Glutamatergic neuron (in vitro differentiated cells): ENCODE measurements at regions not wholly inside any gene's neighbourhood (a gene's known extent, or its start where the extent isn't known, plus 50 kb on each side); places are given as distances from the start of the nearest gene placed in this dataset.
A peak's percentile ranks its signal among the peaks of the same experiment; 100 is the strongest.

ENCODE experiments used
- DNase-seq: peaks from one replicate; pipeline ENCODE4 v3.0.0; 2022
- H3K27ac Mint-ChIP-seq: one replicate; pipeline ENCODE4 v1.8.0; 2020; ENCODE audit warnings: mild to moderate bottlenecking, mixed read lengths, inconsistent platforms; ENCODE audit not compliant: unreplicated experiment
- H3K27me3 Mint-ChIP-seq: one replicate; pipeline ENCODE4 v1.8.0; 2020; ENCODE audit warnings: mild to moderate bottlenecking, moderate library complexity, mixed read lengths, inconsistent platforms; ENCODE audit not compliant: unreplicated experiment
- H3K36me3 Mint-ChIP-seq: one replicate; pipeline ENCODE4 v1.8.0; 2020; ENCODE audit warnings: mild to moderate bottlenecking, mixed read lengths, inconsistent platforms; ENCODE audit not compliant: unreplicated experiment
- H3K4me1 Mint-ChIP-seq: one replicate; pipeline ENCODE4 v1.8.0; 2020; ENCODE audit warnings: mild to moderate bottlenecking, low read depth, mixed read lengths, inconsistent platforms; ENCODE audit not compliant: unreplicated experiment
- H3K4me3 Mint-ChIP-seq: one replicate; pipeline ENCODE4 v1.8.0; 2020; ENCODE audit warnings: mild to moderate bottlenecking, mixed read lengths, inconsistent platforms; ENCODE audit not compliant: unreplicated experiment
- H3K9me3 Mint-ChIP-seq: one replicate; pipeline ENCODE4 v1.8.0; 2020; ENCODE audit warnings: mild to moderate bottlenecking, moderate library complexity, mixed read lengths, inconsistent platforms; ENCODE audit not compliant: unreplicated experiment
- TF ChIP-seq, protein P1 (sequence below): fragments of 200-600 bp; sonication (generic); IDR thresholded peaks from one replicate; pipeline ENCODE4 v1.5.0; 2021; ENCODE audit not compliant: partially characterized antibody, unreplicated experiment

DNA sequence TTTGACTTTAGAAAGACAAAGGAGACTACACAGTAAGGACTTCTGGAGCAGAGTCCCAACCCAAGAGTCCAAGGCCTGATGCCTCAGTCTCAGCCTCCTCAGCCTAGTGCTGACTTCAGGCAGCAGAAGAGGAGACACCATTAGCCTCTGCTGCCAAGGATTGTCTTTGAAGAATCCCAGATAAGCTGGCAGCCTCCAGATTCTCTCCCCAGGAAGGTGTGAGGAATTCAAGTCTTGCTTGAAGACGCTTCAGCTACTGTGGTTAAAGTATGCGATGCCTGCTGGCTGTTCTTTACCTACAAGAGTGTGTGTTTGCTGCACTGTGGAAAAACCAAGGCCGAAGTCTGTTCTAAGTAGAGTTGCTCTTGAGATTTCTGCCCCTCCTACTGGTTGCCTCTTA, 215.9 kb upstream of the TCF21 start:
- H3K4me3 Mint-ChIP-seq = no peak overlapping the region
- H3K36me3 Mint-ChIP-seq = no peaks in the 10 kb centered on the region
- no peak overlapping the region for H3K27ac Mint-ChIP-seq
- peaks cover 24% of the 10 kb centered on the region for H3K4me1 Mint-ChIP-seq
- TF ChIP-seq, protein P1, sequence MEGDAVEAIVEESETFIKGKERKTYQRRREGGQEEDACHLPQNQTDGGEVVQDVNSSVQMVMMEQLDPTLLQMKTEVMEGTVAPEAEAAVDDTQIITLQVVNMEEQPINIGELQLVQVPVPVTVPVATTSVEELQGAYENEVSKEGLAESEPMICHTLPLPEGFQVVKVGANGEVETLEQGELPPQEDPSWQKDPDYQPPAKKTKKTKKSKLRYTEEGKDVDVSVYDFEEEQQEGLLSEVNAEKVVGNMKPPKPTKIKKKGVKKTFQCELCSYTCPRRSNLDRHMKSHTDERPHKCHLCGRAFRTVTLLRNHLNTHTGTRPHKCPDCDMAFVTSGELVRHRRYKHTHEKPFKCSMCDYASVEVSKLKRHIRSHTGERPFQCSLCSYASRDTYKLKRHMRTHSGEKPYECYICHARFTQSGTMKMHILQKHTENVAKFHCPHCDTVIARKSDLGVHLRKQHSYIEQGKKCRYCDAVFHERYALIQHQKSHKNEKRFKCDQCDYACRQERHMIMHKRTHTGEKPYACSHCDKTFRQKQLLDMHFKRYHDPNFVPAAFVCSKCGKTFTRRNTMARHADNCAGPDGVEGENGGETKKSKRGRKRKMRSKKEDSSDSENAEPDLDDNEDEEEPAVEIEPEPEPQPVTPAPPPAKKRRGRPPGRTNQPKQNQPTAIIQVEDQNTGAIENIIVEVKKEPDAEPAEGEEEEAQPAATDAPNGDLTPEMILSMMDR = no peak
- DNase-seq = no peak
- peaks cover 4% of the 10 kb centered on the region for H3K9me3 Mint-ChIP-seq
- peaks cover 2% of the 10 kb centered on the region for H3K27me3 Mint-ChIP-seq

DNA sequence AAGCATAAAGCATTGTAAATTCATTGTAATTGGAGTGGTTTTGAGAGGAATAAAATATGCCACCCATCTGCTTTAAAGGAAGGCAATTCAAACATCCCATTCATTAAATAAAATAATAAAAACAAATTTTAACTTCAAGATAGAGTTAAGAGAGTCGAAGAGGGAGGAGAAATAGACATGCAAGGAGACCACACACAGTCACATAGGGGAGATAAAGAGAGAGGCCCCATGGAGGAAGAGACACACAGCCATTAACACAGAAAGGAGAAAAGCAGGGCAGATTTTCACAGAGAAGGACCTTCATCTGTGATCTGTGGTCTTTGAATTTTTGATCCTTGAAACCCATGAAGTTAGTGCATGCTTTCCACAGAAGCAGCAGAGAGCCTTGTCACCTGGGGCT, 214.3 kb upstream of the TCF21 start:
- H3K36me3 Mint-ChIP-seq = no peaks in the 10 kb centered on the region
- peaks cover 22% of the 10 kb centered on the region for H3K4me1 Mint-ChIP-seq
- H3K27ac Mint-ChIP-seq = no peak overlapping the region
- H3K9me3 Mint-ChIP-seq = peaks cover 4% of the 10 kb centered on the region
- no peak for DNase-seq
- H3K4me3 Mint-ChIP-seq = no peak overlapping the region
- H3K27me3 Mint-ChIP-seq = peaks cover 2% of the 10 kb centered on the region
- TF ChIP-seq, protein P1 = no peak

DNA sequence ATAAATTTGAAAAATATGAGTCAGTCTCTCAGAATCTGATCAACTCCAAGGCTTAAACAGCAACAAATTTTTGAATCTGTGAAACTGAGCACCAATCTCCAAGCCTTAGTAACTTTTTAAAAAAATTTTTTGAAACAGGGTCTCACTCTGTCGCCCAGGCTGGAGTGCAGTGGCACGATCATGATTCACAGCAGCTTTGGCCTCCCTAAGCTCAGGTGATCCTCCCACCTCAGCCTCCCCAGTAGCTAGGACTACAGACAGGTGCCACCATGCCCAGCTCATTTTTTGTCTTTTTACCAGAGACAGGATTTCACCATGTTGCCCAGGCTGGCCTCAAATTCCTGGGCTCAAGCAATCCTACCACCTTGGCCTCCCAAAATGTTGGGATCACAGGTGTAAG, 207.9 kb upstream of the TCF21 start:
- Mint-ChIP-seq H3K9me3 (no peaks in the 10 kb centered on the region), H3K27ac (peak overlapping the region; percentile 55), H3K4me3 (no peak overlapping the region), H3K4me1 (peaks cover 19% of the 10 kb centered on the region), H3K27me3 (no peaks in the 10 kb centered on the region), H3K36me3 (no peaks in the 10 kb centered on the region)
- TF ChIP-seq, protein P1 = no peak
- no peak for DNase-seq

DNA sequence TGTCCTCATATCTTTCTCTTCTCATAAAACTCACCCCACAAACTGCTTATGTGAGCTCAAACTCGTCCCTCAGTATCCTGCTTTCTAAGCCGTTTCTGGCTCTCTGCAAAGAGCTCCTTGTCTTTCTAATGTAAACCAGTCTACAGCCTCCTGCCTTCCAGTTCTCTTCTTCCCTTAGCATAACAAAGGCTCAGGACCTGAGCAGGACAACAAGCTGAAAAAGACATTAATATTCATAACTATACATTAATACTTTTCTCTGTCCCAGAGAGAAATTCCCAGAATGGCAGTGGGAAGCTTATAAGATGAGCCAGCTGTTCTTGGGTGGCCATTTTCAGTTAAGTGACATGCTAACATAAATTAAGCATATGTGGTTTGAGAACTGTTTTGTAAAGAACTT, 207.0 kb upstream of the TCF21 start:
- no peak for DNase-seq
- peak overlapping the region; percentile 55 for H3K27ac Mint-ChIP-seq
- TF ChIP-seq, protein P1 = no peak
- no peaks in the 10 kb centered on the region for H3K36me3 Mint-ChIP-seq
- peaks cover 19% of the 10 kb centered on the region for H3K4me1 Mint-ChIP-seq
- no peak overlapping the region for H3K4me3 Mint-ChIP-seq
- no peaks in the 10 kb centered on the region for H3K9me3 Mint-ChIP-seq
- H3K27me3 Mint-ChIP-seq = no peaks in the 10 kb centered on the region

DNA sequence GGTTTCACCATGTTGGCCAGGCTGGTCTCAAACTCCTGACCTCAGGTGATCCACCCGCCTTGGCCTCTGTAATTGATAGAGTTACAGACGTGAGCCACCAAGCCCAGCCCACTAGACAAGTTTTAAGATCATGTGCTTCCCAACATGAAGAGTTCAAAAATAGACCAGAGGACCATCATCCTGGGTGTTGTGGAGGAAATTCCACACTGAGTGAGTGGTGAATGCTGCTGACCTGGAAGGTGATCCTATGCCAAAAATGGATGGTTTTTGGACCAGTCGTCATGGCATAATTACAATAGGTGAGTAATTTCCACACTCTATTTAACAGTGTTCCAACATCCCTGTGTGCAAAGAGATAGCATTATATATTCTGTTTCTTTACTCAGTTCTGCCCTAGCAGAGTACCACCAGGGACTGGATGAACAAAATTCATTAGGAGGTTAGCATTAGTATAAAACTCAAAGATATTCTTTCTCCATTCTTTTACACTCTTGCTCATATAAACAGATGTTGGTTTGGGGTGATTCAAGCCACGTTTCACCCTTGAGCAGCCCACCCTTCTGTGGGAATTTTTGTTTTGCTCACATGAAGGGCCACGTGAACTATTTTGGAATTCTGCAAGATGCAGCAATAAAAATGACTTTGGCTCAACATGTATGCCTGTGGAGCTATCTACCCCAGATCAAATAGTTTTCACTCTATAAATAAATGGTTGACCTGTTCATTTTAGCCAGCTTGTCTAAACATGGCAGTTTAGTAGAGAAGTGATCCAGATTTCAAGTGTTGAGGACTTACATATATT, 206.2 kb upstream of the TCF21 start:
- TF ChIP-seq, protein P1 = no peak
- Mint-ChIP-seq H3K4me3 (peak overlapping the region; percentile 34), H3K27me3 (no peaks in the 10 kb centered on the region), H3K27ac (peak overlapping the region; percentile 83), H3K9me3 (no peaks in the 10 kb centered on the region), H3K36me3 (no peaks in the 10 kb centered on the region), H3K4me1 (peaks cover 19% of the 10 kb centered on the region)
- no peak for DNase-seq
